Osteoblast (primary cell): ENCODE measurements at regions not wholly inside any gene's neighbourhood (a gene's known extent, or its start where the extent isn't known, plus 50 kb on each side); places are given as distances from the start of the nearest gene placed in this dataset.
A peak's percentile ranks its signal among the peaks of the same experiment; 100 is the strongest.
"Not testable (repeated sequence)": the region's sequence is repeated elsewhere in the genome, so short reads cannot be mapped to it uniquely, and the experiment has no call there.

Source experiments
- DNase-seq: peaks from one replicate; pipeline ENCODE4 v3.0.0; 2011; ENCODE audit warnings: low spot score, mixed read lengths; ENCODE audit not compliant: insufficient read length; ENCODE audit errors: missing footprints
- H2AFZ ChIP-seq: 2 replicates; pipeline ENCODE4 v1.6.0; 2011; ENCODE audit warnings: mild to moderate bottlenecking, low read length
- H3K27ac ChIP-seq: 2 replicates; pipeline ENCODE4 v1.5.1; 2011; ENCODE audit warnings: mild to moderate bottlenecking, low read depth, low read length, moderate library complexity
- H3K27me3 ChIP-seq: 2 replicates; pipeline ENCODE4 v1.6.0; 2012; ENCODE audit warnings: mild to moderate bottlenecking, control low read depth, inconsistent platforms, low read length, moderate library complexity; ENCODE audit not compliant: insufficient read depth
- H3K36me3 ChIP-seq: 2 replicates; pipeline ENCODE4 v1.5.1; 2011; ENCODE audit warnings: mild to moderate bottlenecking, low read length, control low read depth, moderate library complexity; ENCODE audit not compliant: insufficient read depth
- H3K4me1 ChIP-seq: 2 replicates; pipeline ENCODE4 v1.5.1; 2011; ENCODE audit warnings: mild to moderate bottlenecking, low read length, control low read depth, moderate library complexity; ENCODE audit not compliant: insufficient read depth
- H3K4me2 ChIP-seq: 2 replicates; pipeline ENCODE4 v1.6.0; 2011; ENCODE audit warnings: mild to moderate bottlenecking, low read length; ENCODE audit not compliant: insufficient read depth
- H3K4me3 ChIP-seq: fragments of 200-600 bp; sonication (generic); 3 replicates; pipeline ENCODE4 v1.5.1; 2012; ENCODE audit warnings: mild to moderate bottlenecking, low read length, inconsistent platforms; ENCODE audit not compliant: insufficient read depth
- H3K79me2 ChIP-seq: 2 replicates; pipeline ENCODE4 v1.6.0; 2012; ENCODE audit warnings: mild to moderate bottlenecking, low read length, control low read depth, inconsistent platforms; ENCODE audit not compliant: insufficient read depth
- H3K9me3 ChIP-seq: 2 replicates; pipeline ENCODE4 v1.5.1; 2011; ENCODE audit warnings: low read depth, low read length, control low read depth
- H4K20me1 ChIP-seq: 2 replicates; pipeline ENCODE4 v1.6.0; 2012; ENCODE audit warnings: mild to moderate bottlenecking, low read length, control low read depth; ENCODE audit not compliant: insufficient read depth
- TF ChIP-seq, protein P1 (sequence below): IDR thresholded peaks from 2 replicates; pipeline ENCODE4 v1.5.1; 2011; ENCODE audit warnings: mild to moderate bottlenecking, low read depth, low read length, moderate library complexity; ENCODE audit errors: extremely low read depth

DNA sequence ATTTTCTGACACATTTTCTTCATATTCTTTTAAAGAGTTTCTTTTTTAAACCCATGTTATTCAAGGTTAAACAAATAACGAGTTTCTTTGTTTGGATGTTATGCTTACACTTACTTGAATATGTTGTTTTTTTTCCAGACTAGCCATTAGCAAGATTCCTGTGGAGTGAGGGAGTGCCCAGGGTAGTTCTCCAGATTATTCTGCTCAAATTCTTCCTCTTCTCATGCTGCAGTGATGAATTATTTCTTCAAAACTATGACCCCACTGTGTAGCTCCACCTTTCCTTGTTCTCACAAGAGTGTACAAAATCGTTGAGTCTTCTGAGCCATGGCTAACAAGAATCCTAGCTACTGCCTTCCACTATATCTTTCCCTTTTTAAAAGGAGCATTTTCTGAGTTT, 134.1 kb upstream of the ELOVL6 start:
- H3K27ac ChIP-seq = no peak overlapping the region
- no peak for DNase-seq
- TF ChIP-seq, protein P1, sequence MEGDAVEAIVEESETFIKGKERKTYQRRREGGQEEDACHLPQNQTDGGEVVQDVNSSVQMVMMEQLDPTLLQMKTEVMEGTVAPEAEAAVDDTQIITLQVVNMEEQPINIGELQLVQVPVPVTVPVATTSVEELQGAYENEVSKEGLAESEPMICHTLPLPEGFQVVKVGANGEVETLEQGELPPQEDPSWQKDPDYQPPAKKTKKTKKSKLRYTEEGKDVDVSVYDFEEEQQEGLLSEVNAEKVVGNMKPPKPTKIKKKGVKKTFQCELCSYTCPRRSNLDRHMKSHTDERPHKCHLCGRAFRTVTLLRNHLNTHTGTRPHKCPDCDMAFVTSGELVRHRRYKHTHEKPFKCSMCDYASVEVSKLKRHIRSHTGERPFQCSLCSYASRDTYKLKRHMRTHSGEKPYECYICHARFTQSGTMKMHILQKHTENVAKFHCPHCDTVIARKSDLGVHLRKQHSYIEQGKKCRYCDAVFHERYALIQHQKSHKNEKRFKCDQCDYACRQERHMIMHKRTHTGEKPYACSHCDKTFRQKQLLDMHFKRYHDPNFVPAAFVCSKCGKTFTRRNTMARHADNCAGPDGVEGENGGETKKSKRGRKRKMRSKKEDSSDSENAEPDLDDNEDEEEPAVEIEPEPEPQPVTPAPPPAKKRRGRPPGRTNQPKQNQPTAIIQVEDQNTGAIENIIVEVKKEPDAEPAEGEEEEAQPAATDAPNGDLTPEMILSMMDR = no peak

DNA sequence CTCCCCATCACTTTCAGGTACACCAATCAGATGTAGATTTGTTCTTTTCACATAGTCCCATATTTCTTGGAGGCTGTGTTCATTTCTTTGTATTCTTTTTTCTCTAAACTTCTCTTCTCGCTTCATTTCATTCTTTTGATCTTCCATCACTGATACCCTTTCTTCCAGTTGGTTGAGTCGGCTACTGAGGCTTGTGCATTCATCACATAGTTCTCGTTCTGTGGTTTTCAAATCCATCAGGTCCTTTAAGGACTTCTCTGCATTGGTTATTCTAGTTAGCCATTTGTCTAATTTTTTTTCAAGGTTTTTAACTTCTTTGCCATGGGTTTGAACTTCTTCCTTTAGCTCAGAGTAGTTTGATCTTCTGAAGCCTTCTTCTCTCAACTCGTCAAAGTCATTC, 128.0 kb upstream of the ELOVL6 start:
- not testable (repeated sequence) for H3K4me1 ChIP-seq, H3K4me2 ChIP-seq, DNase-seq, H3K27ac ChIP-seq, H4K20me1 ChIP-seq, H3K4me3 ChIP-seq, H3K36me3 ChIP-seq, H2AFZ ChIP-seq, H3K79me2 ChIP-seq, H3K9me3 ChIP-seq, H3K27me3 ChIP-seq

More for the DNA sequence above, 134.1 kb upstream of the ELOVL6 start:
- Histone ChIP-seq H3K4me2 (no peak overlapping the region), H3K4me3 (no peak overlapping the region), H2AFZ (no peak overlapping the region), H3K27me3 (peaks cover 4% of the 10 kb centered on the region), H3K9me3 (no peaks in the 10 kb centered on the region), H3K79me2 (no peaks in the 10 kb centered on the region), H3K4me1 (no peaks in the 10 kb centered on the region), H3K36me3 (no peaks in the 10 kb centered on the region), H4K20me1 (no peaks in the 10 kb centered on the region)

DNA sequence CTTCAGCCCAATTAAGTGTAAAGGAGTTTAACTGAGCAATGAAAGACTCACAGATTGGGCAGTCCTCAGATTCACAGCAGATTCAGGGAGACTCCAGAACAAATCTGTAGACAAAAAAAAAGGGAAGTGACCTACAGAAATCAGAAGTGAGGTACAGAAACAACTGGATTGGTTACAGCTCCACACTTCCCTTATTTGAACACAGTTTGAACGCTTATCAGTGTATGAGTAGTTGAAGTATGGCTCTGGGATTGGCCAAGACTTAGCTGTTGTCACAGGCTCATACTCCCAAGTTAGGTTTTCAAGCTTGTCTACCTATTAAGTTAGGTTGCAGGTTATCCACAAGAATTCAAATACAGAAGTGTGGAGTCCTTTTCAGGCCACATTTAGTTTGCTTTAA, 112.4 kb upstream of the ELOVL6 start:
- H3K4me3 ChIP-seq = no peak overlapping the region
- H3K4me1 ChIP-seq = no peaks in the 10 kb centered on the region
- H3K79me2 ChIP-seq = no peaks in the 10 kb centered on the region
- TF ChIP-seq, protein P1 = no peak
- no peaks in the 10 kb centered on the region for H3K36me3 ChIP-seq
- no peaks in the 10 kb centered on the region for H3K27me3 ChIP-seq
- H3K27ac ChIP-seq = no peak overlapping the region
- DNase-seq = no peak
- no peak overlapping the region for H3K4me2 ChIP-seq
- H2AFZ ChIP-seq = peak overlapping the region; percentile 15
- H3K9me3 ChIP-seq = no peaks in the 10 kb centered on the region
- no peaks in the 10 kb centered on the region for H4K20me1 ChIP-seq

DNA sequence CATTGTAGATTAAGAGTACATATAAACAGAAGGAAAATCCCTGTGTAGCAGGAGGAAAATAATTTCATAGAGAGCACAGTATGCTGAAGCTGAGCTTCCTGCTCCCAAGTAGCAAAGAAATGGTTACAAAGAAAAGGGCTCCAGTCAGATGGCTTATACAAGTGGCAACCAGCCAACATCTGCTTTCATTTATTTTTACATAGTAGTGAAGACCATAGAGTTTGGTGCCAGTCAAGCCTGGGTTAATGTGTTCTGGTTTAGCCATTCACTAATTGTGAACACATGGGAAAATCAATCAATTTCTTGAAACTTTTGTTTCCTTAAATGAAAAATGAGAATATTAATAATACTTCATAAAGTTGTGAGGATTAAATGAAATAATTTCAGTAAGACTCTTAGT, 111.3 kb upstream of the ELOVL6 start:
- no peaks in the 10 kb centered on the region for H3K4me1 ChIP-seq
- no peaks in the 10 kb centered on the region for H3K9me3 ChIP-seq
- H3K4me2 ChIP-seq = no peak overlapping the region
- TF ChIP-seq, protein P1 = no peak
- H3K79me2 ChIP-seq = no peaks in the 10 kb centered on the region
- no peak for DNase-seq
- H4K20me1 ChIP-seq = no peaks in the 10 kb centered on the region
- no peaks in the 10 kb centered on the region for H3K36me3 ChIP-seq
- no peaks in the 10 kb centered on the region for H3K27me3 ChIP-seq
- no peak overlapping the region for H3K27ac ChIP-seq
- no peak overlapping the region for H3K4me3 ChIP-seq
- no peak overlapping the region for H2AFZ ChIP-seq
